H54 (cell line): ENCODE measurements at regions not wholly inside any gene's neighbourhood (a gene's known extent, or its start where the extent isn't known, plus 50 kb on each side); places are given as distances from the start of the nearest gene placed in this dataset.

Experiments
- DNase-seq: peaks from one replicate; pipeline ENCODE4 v3.0.0; 2011; ENCODE audit warnings: low spot score, mixed read lengths; ENCODE audit not compliant: insufficient read length
- FAIRE-seq: peaks from 3 replicates; lab custom pipeline; 2011; peaks lifted over from hg19 to GRCh38; lab: Jason Lieb, UNC
- POLR2A ChIP-seq: IDR thresholded peaks from 2 replicates; pipeline ENCODE4 v1.6.1; 2011; ENCODE audit warnings: low read depth, mild to moderate bottlenecking, low read length

- FAIRE-seq (no peak), DNase-seq (no peak)
- TF ChIP-seq POLR2A, result no peak
These were observed 220.9 kb upstream of the SOX21 start for GRCh38 chr13:94933230-94933751.

- FAIRE-seq (no peak), DNase-seq (no peak)
- no peak for TF ChIP-seq POLR2A
These were observed 215.9 kb upstream of the SOX21 start for GRCh38 chr13:94928127-94928775.

DNA sequence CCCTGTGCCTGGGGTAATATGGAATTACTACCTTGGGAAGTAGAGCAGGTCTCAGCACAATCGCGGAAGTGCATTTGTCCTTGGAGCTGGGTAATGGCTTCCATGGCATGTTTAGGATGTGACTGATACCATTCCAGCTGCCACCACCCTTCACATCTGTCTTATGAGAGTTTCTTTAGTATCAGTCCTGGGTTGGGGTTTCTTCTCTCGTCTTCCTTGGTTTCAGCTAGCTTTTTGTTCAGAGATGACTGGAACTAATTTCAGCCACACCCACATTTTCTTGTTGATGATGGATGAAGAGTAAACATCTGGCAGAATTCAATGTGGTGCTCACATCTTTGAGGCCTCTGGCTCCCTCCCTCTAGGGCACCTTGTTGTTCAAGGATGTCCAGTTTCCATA, 212.9 kb upstream of the SOX21 start:
- TF ChIP-seq POLR2A, result no peak
- DNase-seq (no peak), FAIRE-seq (no peak)

DNA sequence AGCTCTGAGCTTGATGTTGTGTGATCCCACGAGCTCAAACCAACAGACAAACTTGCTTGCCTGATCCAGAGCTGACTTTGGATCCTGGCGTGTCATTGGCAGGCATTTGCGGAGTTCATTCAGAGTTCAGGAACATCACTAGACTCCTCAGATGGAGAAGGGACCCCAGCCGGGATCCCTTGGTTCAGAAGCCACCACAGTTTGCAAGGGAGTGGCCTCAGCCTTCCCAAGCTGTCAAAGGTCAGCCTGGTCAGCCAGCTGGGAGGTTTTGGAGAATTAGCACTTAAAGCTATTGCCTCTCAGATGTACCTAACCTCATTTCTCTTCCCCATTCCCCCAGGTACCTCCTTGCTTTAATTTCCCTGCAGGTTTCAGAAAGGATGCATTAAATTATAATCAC, 208.8 kb upstream of the SOX21 start:
- FAIRE-seq (no peak), DNase-seq (no peak)
- TF ChIP-seq POLR2A, result no peak

DNA sequence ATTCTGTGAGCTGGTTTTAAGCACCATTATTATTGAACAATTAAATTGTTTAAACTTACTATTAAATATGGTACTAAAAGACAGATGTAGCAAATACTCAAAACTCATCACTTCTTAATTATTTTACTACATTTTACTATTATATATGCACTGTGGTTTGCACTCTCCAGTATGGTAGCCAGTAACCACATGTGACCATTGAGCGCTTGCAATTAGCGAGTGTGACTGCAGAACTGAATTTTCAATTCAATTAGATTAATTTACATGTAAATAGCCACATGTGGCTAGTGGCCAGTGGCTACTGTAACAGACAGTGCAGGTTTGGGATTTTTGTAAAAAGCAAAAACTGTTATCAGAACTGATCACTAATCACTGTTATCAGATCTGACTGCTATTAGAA, 208.2 kb upstream of the SOX21 start:
- TF ChIP-seq POLR2A, result no peak
- DNase-seq (no peak), FAIRE-seq (no peak)

DNA sequence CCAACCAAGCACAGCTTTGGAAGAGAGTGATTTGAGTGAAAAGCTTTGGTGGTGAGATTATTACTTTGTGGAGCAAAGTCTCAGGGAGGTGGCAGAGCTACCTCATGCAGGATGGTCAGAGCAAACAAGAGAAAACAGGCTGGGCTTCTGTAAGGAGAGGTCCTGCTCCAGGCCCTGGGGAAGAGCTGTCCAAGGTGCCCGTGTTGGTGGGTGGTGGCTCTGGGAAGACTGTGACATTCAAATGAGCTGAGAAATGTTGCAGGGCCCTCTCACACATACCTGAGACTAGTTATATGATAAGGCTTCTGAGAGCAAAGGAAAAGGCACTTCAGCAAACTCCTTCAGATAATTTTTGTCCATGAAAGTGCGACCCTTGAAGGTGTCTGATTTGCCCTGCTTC, 205.5 kb upstream of the SOX21 start:
- no peak for TF ChIP-seq POLR2A
- FAIRE-seq (no peak), DNase-seq (no peak)

DNA sequence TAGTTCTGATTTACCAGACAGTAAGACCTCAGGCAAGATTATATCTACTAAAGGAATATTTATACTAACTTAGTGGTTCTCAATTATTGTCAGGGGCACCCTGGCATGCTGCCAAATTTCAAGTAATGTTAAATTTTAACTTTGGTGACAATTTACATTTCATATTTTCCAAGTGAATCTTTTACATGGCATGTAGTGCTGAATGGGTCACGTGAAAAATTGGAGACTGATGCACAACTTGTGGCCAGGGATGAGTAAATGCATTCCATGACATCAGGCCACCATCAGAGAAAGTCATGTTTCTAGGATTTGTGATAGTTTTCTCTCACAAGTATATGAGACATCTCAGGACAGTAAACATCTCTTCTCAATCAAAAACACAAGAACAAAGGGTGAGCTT, 202.6 kb upstream of the SOX21 start:
- no peak for TF ChIP-seq POLR2A
- no peak for DNase-seq
- peak; percentile 58 for FAIRE-seq

GRCh38 chr13:94906605-94907004, 194.3 kb upstream of the SOX21 start:
- FAIRE-seq, result no peak
- TF ChIP-seq POLR2A, result no peak

GRCh38 chr13:94902722-94903407, 190.5 kb upstream of the SOX21 start:
- no peak for DNase-seq
- no peak for FAIRE-seq
- no peak for TF ChIP-seq POLR2A

More at GRCh38 chr13:94906605-94907004, 194.3 kb upstream of the SOX21 start:
- DNase-seq, result no peak

- no peak for TF ChIP-seq POLR2A
- peak; percentile 72 for FAIRE-seq
- DNase-seq, result no peak
These were observed 188.7 kb upstream of the SOX21 start for GRCh38 chr13:94901070-94901469.

GRCh38 chr13:94896719-94897317, 184.5 kb upstream of the SOX21 start:
- FAIRE-seq, result no peak
- TF ChIP-seq POLR2A, result no peak
- DNase-seq, result no peak

- FAIRE-seq, result no peak
- DNase-seq, result no peak
- TF ChIP-seq POLR2A, result no peak
These were observed 183.9 kb upstream of the SOX21 start for GRCh38 chr13:94896238-94896637.

DNA sequence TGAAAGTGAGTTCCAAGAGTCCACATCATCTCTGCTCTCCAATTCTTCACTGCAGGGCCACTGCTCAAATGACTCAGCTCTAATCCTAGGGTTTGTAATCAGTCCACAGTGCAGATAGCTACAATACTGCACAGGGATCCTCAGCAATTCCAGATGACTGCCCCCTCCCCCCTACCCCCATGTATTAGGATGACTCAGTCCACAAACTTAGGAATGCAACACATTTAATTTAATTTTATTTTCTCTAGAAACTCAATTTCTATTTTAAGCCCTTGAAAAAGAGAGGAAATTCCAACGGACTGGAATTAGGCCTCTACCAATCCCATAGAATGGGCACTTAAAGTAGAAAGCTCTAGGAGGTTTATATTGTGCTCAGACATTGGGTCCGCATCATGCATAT, 173.8 kb upstream of the SOX21 start:
- no peak for TF ChIP-seq POLR2A
- FAIRE-seq, result no peak
- DNase-seq, result no peak

DNA sequence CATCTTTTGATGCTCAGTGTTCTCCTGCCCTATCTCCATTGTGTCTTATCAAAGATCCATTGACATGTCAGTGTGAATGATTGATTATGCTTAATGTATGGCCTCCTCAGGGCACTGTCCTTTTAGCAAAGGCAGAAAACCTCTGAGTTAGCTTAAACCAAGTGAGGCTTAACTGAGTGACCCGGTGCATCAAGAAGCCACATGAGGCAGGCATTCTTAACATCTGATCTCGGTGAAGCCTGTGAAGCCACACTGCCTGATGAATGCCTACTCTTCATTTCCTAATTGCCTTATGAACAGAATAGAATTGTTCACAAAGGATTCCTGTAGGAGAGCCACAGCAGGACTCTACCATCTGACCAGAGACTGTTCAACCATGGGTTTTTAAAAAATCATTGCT, 168.1 kb upstream of the SOX21 start:
- DNase-seq, result no peak
- no peak for TF ChIP-seq POLR2A
- FAIRE-seq, result no peak
